ENCODE measurements at regions not wholly inside any gene's neighbourhood (a gene's known extent, or its start where the extent isn't known, plus 50 kb on each side); places are given as distances from the start of the nearest gene placed in this dataset.

DNA sequence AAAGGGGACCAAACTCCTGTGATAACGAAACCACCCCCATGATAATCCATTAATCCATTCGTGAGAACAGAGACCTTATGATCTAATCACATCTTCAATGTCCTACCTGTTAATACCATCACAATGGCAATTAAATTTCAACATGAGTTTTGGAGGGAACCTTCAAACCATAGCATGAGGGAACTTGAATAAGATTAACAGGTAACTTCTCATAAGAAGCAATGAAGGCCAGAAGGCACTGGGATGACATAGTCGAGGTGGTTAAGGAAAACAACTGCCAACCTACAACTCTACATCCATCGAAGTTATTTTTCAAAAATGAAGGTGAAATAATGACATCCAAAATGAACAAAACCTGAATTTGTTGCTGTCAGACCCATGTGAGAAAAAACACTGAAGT, 478.9 kb downstream of the EDEM1 start:
- TF ChIP-seq, protein P1, sequence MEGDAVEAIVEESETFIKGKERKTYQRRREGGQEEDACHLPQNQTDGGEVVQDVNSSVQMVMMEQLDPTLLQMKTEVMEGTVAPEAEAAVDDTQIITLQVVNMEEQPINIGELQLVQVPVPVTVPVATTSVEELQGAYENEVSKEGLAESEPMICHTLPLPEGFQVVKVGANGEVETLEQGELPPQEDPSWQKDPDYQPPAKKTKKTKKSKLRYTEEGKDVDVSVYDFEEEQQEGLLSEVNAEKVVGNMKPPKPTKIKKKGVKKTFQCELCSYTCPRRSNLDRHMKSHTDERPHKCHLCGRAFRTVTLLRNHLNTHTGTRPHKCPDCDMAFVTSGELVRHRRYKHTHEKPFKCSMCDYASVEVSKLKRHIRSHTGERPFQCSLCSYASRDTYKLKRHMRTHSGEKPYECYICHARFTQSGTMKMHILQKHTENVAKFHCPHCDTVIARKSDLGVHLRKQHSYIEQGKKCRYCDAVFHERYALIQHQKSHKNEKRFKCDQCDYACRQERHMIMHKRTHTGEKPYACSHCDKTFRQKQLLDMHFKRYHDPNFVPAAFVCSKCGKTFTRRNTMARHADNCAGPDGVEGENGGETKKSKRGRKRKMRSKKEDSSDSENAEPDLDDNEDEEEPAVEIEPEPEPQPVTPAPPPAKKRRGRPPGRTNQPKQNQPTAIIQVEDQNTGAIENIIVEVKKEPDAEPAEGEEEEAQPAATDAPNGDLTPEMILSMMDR (IDR thresholded peaks at IDR 0.05; ENCODE audit: insufficient read depth, low read depth, low read length) = no peak
- TF ChIP-seq EZH2 (IDR thresholded peaks at IDR 0.05; ENCODE audit: insufficient read depth, low read length) = no peak
